GM12878 (cell line): ENCODE measurements at regions not wholly inside any gene's neighbourhood (a gene's known extent, or its start where the extent isn't known, plus 50 kb on each side); places are given as distances from the start of the nearest gene placed in this dataset.

Experiments
- ATAC-seq: fragments of 200-7000 bp; cut with Tn5 transposase; 3 replicates; pipeline ENCODE4 v1.9.1; 2020; ENCODE audit warnings: mild to moderate bottlenecking, moderate library complexity
- BruUV-seq: library from RNA; stranded (reverse); fragments of 400-500 nt; replicated peaks from 2 replicates; lab custom pipeline; 2021; lab: Mats Ljungman, UMichigan
- CTCF ChIA-PET: fragments of 300-600 bp; sonication (Branson Sonifier 250); formaldehyde crosslinking; extraction: SDS; loops from one replicate; lab custom pipeline; 2021; ENCODE audit warnings: inconsistent platforms; lab: Yijun Ruan, JAX
- POLR2A ChIA-PET: fragments of 350-600 bp; formaldehyde crosslinking; extraction: SDS; loops from one replicate; lab custom pipeline; 2021; ENCODE audit warnings: inconsistent platforms; lab: Charles Lee
- RAD21 ChIA-PET: fragments of 300-600 bp; sonication (Branson Sonifier 250); formaldehyde crosslinking; loops from one replicate; lab custom pipeline; 2023; ENCODE audit warnings: antibody characterized with exemption; ENCODE audit not compliant: unreplicated experiment; lab: Charles Lee
- SMC1A ChIA-PET: fragments of 300-600 bp; sonication (Branson Sonifier 250); formaldehyde crosslinking; loops from one replicate; lab custom pipeline; 2023; ENCODE audit not compliant: unreplicated experiment, uncharacterized antibody; lab: Charles Lee
- DNase-seq: peaks from one replicate; pipeline ENCODE4 v3.0.0-alpha.2; 2011; ENCODE audit warnings: low read depth, low spot score
- FAIRE-seq: peaks from 3 replicates; lab custom pipeline; 2011; peaks lifted over from hg19 to GRCh38; lab: Jason Lieb, UNC
- H2AFZ ChIP-seq: 2 replicates; pipeline ENCODE4 v1.6.0; 2011; ENCODE audit warnings: low read depth, low read length, control low read depth; ENCODE audit not compliant: control insufficient read depth
- H3K27ac ChIP-seq: 2 replicates; pipeline ENCODE4 v1.5.1; 2011; ENCODE audit warnings: control low read depth; ENCODE audit not compliant: control insufficient read depth, insufficient read depth
- H3K27me3 ChIP-seq, 2 experiments: replicated peaks in 1 of 2; 2 replicates each; pipeline versions ENCODE4 v1.6.0 to v1.6.1; 2011; ENCODE audit warnings: low read length in 1 of 2; ENCODE audit not compliant: control insufficient read depth in 2 of 2, insufficient read depth in 2 of 2
- H3K36me3 ChIP-seq, 2 experiments: 2 replicates each; pipeline ENCODE4 v1.5.1; 2011; ENCODE audit warnings: low read length in 1 of 2; ENCODE audit not compliant: control insufficient read depth in 2 of 2, insufficient read depth in 2 of 2
- H3K4me1 ChIP-seq: 2 replicates; pipeline ENCODE4 v1.6.1; 2011; ENCODE audit warnings: mild to moderate bottlenecking, low read length, moderate library complexity, mixed read lengths; ENCODE audit not compliant: control insufficient read depth, insufficient read depth
- H3K4me2 ChIP-seq: 2 replicates; pipeline ENCODE4 v1.6.0; 2011; ENCODE audit warnings: control low read depth; ENCODE audit not compliant: control insufficient read depth, insufficient read depth
- H3K4me3 ChIP-seq: fragments of 200-600 bp; sonication (generic); 2 replicates; pipeline ENCODE4 v1.5.1; 2016
- H3K79me2 ChIP-seq: 2 replicates; pipeline ENCODE4 v1.6.0; 2011; ENCODE audit warnings: low read length; ENCODE audit not compliant: control insufficient read depth, insufficient read depth
- H3K9ac ChIP-seq: 2 replicates; pipeline ENCODE4 v1.8.0; 2011; ENCODE audit warnings: low read length, control low read depth, mixed read lengths; ENCODE audit not compliant: control insufficient read depth, insufficient read depth
- H3K9me3 ChIP-seq: replicated peaks from 3 replicates; pipeline ENCODE4 v1.5.1; 2011; ENCODE audit warnings: mild to moderate bottlenecking, low read length; ENCODE audit not compliant: control insufficient read depth, insufficient read depth
- H4K20me1 ChIP-seq: 2 replicates; pipeline ENCODE4 v1.6.0; 2011; ENCODE audit not compliant: control insufficient read depth, insufficient read depth
- BMI1 ChIP-seq: fragments of 450-650 bp; IDR thresholded peaks from 2 replicates; pipeline ENCODE4 v1.6.1; 2016; ENCODE audit warnings: mild to moderate bottlenecking, moderate library complexity, borderline replicate concordance
- CHD2 ChIP-seq: IDR thresholded peaks from 2 replicates; pipeline ENCODE4 v1.6.1; 2011; ENCODE audit warnings: low read depth, low read length, improper control_type of control experiment, borderline replicate concordance
- EGR1 ChIP-seq, 2 experiments: IDR thresholded peaks; 1 replicate in 1 of 2; 2 replicates in 1 of 2; pipeline ENCODE4 v1.6.1; 2011 to 2012; ENCODE audit warnings: low read depth in 2 of 2, low read length in 2 of 2, borderline replicate concordance in 1 of 2, mild to moderate bottlenecking in 1 of 2, moderate library complexity in 1 of 2
- HDAC2 ChIP-seq: fragments of 200-600 bp; sonication (generic); IDR thresholded peaks from 2 replicates; pipeline ENCODE4 v1.6.1; 2017
- MEF2A ChIP-seq: IDR thresholded peaks from 2 replicates; pipeline ENCODE4 v1.6.1; 2011; ENCODE audit warnings: low read depth, mild to moderate bottlenecking, low read length, moderate library complexity; ENCODE audit not compliant: insufficient read depth
- MXI1 ChIP-seq: fragments of 150-350 bp; IDR thresholded peaks from 2 replicates; pipeline ENCODE4 v1.6.1; 2011; ENCODE audit warnings: low read depth, mild to moderate bottlenecking, inconsistent platforms, low read length, improper control_type of control experiment
- MYC ChIP-seq: IDR thresholded peaks from 2 replicates; pipeline ENCODE4 v1.6.1; 2011; ENCODE audit warnings: mild to moderate bottlenecking, low read length, moderate library complexity, inconsistent platforms; ENCODE audit not compliant: insufficient read depth, insufficient replicate concordance, insufficient read length, severe bottlenecking
- NFYA ChIP-seq: IDR thresholded peaks from 2 replicates; pipeline ENCODE4 v1.6.1; 2011; ENCODE audit warnings: low read depth, mild to moderate bottlenecking, low read length, improper control_type of control experiment, borderline replicate concordance
- WRNIP1 ChIP-seq: IDR thresholded peaks from 2 replicates; pipeline ENCODE4 v1.6.1; 2011; ENCODE audit warnings: low read depth, low read length, improper control_type of control experiment, borderline replicate concordance
- WGBS: methylation state at CpG from one replicate; pipeline ENCODE4 v1.1.6; 2016; ENCODE audit warnings: low lambda C conversion rate; ENCODE audit not compliant: insufficient replicate concordance, insufficient coverage; ENCODE audit errors: missing lambda C conversion rate; 5-methylcytosine and 5-hydroxymethylcytosine counted together
- in situ Hi-C: fragments of 300-500 bp; cut with MboI; formaldehyde crosslinking; loops from 9 replicates; pipeline ENCODE4 v1.14.3; 2018; ENCODE audit warnings: mixed read lengths
- intact Hi-C: fragments of 100-400 bp; cut with micrococcal nuclease; formaldehyde crosslinking; loops from one replicate; pipeline ENCODE4 v1.14.2; 2022; ENCODE audit not compliant: unreplicated experiment
- TF ChIP-seq, protein P1 (sequence below): fragments of 450-650 bp; conservative IDR thresholded peaks from 2 replicates; pipeline ENCODE4 v1.6.1; 2017; ENCODE audit warnings: mild to moderate bottlenecking, moderate library complexity
- TF ChIP-seq, protein P2 (sequence below): fragments of 450-650 bp; IDR thresholded peaks from 2 replicates; pipeline ENCODE4 v1.6.1; 2017; ENCODE audit warnings: mild to moderate bottlenecking, moderate library complexity
- TF ChIP-seq, protein P3 (sequence below): fragments of 150-350 bp; IDR thresholded peaks from 2 replicates; pipeline ENCODE4 v1.6.1; 2014; ENCODE audit warnings: mild to moderate bottlenecking, low read depth, low read length
- TF ChIP-seq, protein P4 (sequence below): fragments of 450-650 bp; formaldehyde crosslinking; IDR thresholded peaks from 2 replicates; pipeline ENCODE4 v1.4.0; 2020; ENCODE audit warnings: mild to moderate bottlenecking, moderate library complexity

DNA sequence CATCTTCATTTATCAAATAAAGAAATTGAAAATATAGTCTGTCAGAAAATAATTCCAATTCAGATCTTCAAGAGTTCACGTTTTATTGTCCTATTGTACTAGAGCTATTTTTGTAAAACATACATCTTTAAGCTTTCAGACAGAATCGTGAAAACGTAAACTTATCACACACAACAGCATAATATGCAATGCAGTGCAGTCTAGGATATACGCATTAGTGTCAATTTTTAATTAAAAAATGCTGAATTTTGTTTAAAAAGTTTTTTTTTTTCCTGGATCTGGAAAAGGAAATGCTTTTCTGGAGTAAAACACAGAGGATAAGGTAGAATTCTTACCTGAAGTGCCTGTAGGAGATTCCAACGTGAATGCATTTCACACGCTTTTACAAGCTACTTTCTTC is 458.2 kb upstream of the KLF6 start:
- H3K9me3 ChIP-seq: no peaks in the 10 kb centered on the region
- TF ChIP-seq WRNIP1 (no peak), CHD2 (no peak), EGR1 (IDR thresholded peaks at IDR 0.05; ENCODE audit: borderline replicate concordance in 1 of 2, low read depth in 2 of 2, low read length in 2 of 2) (no peak), MEF2A (no peak), BMI1 (no peak), MXI1 (no peak), HDAC2 (no peak), NFYA (no peak), MYC (no peak)
- TF ChIP-seq, protein P1, sequence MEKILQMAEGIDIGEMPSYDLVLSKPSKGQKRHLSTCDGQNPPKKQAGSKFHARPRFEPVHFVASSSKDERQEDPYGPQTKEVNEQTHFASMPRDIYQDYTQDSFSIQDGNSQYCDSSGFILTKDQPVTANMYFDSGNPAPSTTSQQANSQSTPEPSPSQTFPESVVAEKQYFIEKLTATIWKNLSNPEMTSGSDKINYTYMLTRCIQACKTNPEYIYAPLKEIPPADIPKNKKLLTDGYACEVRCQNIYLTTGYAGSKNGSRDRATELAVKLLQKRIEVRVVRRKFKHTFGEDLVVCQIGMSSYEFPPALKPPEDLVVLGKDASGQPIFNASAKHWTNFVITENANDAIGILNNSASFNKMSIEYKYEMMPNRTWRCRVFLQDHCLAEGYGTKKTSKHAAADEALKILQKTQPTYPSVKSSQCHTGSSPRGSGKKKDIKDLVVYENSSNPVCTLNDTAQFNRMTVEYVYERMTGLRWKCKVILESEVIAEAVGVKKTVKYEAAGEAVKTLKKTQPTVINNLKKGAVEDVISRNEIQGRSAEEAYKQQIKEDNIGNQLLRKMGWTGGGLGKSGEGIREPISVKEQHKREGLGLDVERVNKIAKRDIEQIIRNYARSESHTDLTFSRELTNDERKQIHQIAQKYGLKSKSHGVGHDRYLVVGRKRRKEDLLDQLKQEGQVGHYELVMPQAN: no peak
- TF ChIP-seq, protein P2, sequence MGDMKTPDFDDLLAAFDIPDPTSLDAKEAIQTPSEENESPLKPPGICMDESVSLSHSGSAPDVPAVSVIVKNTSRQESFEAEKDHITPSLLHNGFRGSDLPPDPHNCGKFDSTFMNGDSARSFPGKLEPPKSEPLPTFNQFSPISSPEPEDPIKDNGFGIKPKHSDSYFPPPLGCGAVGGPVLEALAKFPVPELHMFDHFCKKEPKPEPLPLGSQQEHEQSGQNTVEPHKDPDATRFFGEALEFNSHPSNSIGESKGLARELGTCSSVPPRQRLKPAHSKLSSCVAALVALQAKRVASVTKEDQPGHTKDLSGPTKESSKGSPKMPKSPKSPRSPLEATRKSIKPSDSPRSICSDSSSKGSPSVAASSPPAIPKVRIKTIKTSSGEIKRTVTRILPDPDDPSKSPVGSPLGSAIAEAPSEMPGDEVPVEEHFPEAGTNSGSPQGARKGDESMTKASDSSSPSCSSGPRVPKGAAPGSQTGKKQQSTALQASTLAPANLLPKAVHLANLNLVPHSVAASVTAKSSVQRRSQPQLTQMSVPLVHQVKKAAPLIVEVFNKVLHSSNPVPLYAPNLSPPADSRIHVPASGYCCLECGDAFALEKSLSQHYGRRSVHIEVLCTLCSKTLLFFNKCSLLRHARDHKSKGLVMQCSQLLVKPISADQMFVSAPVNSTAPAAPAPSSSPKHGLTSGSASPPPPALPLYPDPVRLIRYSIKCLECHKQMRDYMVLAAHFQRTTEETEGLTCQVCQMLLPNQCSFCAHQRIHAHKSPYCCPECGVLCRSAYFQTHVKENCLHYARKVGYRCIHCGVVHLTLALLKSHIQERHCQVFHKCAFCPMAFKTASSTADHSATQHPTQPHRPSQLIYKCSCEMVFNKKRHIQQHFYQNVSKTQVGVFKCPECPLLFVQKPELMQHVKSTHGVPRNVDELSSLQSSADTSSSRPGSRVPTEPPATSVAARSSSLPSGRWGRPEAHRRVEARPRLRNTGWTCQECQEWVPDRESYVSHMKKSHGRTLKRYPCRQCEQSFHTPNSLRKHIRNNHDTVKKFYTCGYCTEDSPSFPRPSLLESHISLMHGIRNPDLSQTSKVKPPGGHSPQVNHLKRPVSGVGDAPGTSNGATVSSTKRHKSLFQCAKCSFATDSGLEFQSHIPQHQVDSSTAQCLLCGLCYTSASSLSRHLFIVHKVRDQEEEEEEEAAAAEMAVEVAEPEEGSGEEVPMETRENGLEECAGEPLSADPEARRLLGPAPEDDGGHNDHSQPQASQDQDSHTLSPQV: no peak
- TF ChIP-seq, protein P3, sequence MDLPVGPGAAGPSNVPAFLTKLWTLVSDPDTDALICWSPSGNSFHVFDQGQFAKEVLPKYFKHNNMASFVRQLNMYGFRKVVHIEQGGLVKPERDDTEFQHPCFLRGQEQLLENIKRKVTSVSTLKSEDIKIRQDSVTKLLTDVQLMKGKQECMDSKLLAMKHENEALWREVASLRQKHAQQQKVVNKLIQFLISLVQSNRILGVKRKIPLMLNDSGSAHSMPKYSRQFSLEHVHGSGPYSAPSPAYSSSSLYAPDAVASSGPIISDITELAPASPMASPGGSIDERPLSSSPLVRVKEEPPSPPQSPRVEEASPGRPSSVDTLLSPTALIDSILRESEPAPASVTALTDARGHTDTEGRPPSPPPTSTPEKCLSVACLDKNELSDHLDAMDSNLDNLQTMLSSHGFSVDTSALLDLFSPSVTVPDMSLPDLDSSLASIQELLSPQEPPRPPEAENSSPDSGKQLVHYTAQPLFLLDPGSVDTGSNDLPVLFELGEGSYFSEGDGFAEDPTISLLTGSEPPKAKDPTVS: no peak
- TF ChIP-seq, protein P4, sequence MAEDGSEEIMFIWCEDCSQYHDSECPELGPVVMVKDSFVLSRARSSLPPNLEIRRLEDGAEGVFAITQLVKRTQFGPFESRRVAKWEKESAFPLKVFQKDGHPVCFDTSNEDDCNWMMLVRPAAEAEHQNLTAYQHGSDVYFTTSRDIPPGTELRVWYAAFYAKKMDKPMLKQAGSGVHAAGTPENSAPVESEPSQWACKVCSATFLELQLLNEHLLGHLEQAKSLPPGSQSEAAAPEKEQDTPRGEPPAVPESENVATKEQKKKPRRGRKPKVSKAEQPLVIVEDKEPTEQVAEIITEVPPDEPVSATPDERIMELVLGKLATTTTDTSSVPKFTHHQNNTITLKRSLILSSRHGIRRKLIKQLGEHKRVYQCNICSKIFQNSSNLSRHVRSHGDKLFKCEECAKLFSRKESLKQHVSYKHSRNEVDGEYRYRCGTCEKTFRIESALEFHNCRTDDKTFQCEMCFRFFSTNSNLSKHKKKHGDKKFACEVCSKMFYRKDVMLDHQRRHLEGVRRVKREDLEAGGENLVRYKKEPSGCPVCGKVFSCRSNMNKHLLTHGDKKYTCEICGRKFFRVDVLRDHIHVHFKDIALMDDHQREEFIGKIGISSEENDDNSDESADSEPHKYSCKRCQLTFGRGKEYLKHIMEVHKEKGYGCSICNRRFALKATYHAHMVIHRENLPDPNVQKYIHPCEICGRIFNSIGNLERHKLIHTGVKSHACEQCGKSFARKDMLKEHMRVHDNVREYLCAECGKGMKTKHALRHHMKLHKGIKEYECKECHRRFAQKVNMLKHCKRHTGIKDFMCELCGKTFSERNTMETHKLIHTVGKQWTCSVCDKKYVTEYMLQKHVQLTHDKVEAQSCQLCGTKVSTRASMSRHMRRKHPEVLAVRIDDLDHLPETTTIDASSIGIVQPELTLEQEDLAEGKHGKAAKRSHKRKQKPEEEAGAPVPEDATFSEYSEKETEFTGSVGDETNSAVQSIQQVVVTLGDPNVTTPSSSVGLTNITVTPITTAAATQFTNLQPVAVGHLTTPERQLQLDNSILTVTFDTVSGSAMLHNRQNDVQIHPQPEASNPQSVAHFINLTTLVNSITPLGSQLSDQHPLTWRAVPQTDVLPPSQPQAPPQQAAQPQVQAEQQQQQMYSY (CRISPR knock-in tag): no peak
- POLR2A ChIA-PET: no interaction called here
- H3K79me2 ChIP-seq: no peaks in the 10 kb centered on the region
- DNase-seq: no peak
- no peak for FAIRE-seq
- SMC1A ChIA-PET: interaction anchor here (1.4 kb wide), 1 partner anchor 26 kb away, joined by 4 read pairs; no protein-coding TSS in a partner anchor
- H3K9ac ChIP-seq: no peak overlapping the region
- H3K4me3 ChIP-seq: no peak overlapping the region
- no peak overlapping the region for H3K27ac ChIP-seq
- no peak for ATAC-seq
- in situ Hi-C loops: no loop called here
- no peaks in the 10 kb centered on the region for H3K27me3 ChIP-seq
- H2AFZ ChIP-seq: no peak overlapping the region
- intact Hi-C loops: no loop called here
- CTCF ChIA-PET: interaction anchor here (0.9 kb wide), 1 partner anchor 72 kb away, joined by 3 read pairs; no protein-coding TSS in a partner anchor
- RAD21 ChIA-PET: no interaction called here
- no peak overlapping the region for H3K4me2 ChIP-seq
- H4K20me1 ChIP-seq: no peaks in the 10 kb centered on the region
- no peaks in the 10 kb centered on the region for H3K36me3 ChIP-seq
- WGBS: 72% methylated on average over 6 of the region's 6 CpGs
- no TSS peak for BruUV-seq
- no peaks in the 10 kb centered on the region for H3K4me1 ChIP-seq
